ENCODE measurements at regions not wholly inside any gene's neighbourhood (a gene's known extent, or its start where the extent isn't known, plus 50 kb on each side); places are given as distances from the start of the nearest gene placed in this dataset.

GRCh38 chr5:40355846-40356245, 323.9 kb upstream of the PTGER4 start:
- Histone ChIP-seq H3K9me3 (no peaks in the 10 kb centered on the region), H3K27ac (no peak overlapping the region), H3K4me2 (no peak overlapping the region), H3K4me3 (no peak overlapping the region), H3K4me1 (no peaks in the 10 kb centered on the region)
- 42% methylated on average over 4 of the region's 4 CpGs for WGBS (ENCODE audit: missing lambda C conversion rate)
- DNase-seq (ENCODE audit: low read depth in 1 of 2, low spot score in 1 of 2) (no peak), ATAC-seq (no peak), FAIRE-seq (no peak)
- CTCF ChIA-PET: no interaction called here
- POLR2A ChIA-PET: interaction anchor here (0.7 kb wide), 1 partner anchor 574 kb away, joined by 5 read pairs; no protein-coding TSS in a partner anchor
- no peak for TF ChIP-seq ZC3H11A (IDR thresholded peaks at IDR 0.05)
- no peak for TF ChIP-seq SREBF2 (IDR thresholded peaks at IDR 0.05)
- TF ChIP-seq GATA3 (IDR thresholded peaks at IDR 0.05; ENCODE audit: borderline replicate concordance): no peak
- TF ChIP-seq E2F6 (IDR thresholded peaks at IDR 0.05; ENCODE audit: borderline replicate concordance, low read depth): no peak
- no peak for TF ChIP-seq HEYL (CRISPR knock-in tag; IDR thresholded peaks at IDR 0.05)
- TF ChIP-seq POLR2A (IDR thresholded peaks at IDR 0.05; ENCODE audit: low read length): no peak
- no peak for TF ChIP-seq NR3C1 (IDR thresholded peaks at IDR 0.05)
- no peak for TF ChIP-seq ZNF302 (CRISPR knock-in tag; IDR thresholded peaks at IDR 0.05)
- TF ChIP-seq NFE2L2 (conservative IDR thresholded peaks at IDR 0.05; ENCODE audit: low read length): no peak
- TF ChIP-seq USF2 (IDR thresholded peaks at IDR 0.05): no peak
- no peak for TF ChIP-seq FOSL2 (IDR thresholded peaks at IDR 0.05)
- TF ChIP-seq FOSL2 (CRISPR knock-in tag; IDR thresholded peaks at IDR 0.05): no peak
- TF ChIP-seq, protein P1, sequence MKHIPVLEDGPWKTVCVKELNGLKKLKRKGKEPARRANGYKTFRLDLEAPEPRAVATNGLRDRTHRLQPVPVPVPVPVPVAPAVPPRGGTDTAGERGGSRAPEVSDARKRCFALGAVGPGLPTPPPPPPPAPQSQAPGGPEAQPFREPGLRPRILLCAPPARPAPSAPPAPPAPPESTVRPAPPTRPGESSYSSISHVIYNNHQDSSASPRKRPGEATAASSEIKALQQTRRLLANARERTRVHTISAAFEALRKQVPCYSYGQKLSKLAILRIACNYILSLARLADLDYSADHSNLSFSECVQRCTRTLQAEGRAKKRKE (CRISPR knock-in tag; IDR thresholded peaks at IDR 0.05; ENCODE audit: low read depth): no peak
- no peak for TF ChIP-seq SMC3 (IDR thresholded peaks at IDR 0.05)
- no peak for TF ChIP-seq PHF8 (IDR thresholded peaks at IDR 0.05; ENCODE audit: borderline replicate concordance, low read depth)
- no peak for TF ChIP-seq HES2 (IDR thresholded peaks at IDR 0.05)

DNA sequence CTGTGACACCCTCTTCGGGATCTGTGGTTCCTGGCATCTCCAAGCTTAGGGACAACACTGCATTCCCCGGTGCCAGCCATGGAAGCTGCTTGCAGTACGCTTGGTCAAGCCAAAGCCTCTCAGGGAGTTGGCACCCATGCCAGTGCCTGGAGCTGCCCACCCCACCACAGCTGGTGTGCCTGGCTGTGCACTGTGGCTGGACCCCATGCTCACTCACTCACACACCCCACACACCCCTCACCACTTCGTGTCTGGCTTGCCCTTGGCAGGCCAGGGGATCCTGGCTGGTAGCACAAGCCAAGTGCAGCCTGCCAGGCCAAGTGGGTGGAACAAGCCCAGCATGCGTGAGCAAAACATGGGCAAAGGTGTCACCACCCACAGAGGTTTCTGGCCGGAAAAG, 324.5 kb upstream of the PTGER4 start:
- ChIA-PET CTCF (no interaction called here), POLR2A (no interaction called here)
- Histone ChIP-seq H3K4me1 (no peaks in the 10 kb centered on the region), H3K4me2 (no peak overlapping the region), H3K9me3 (peaks cover 2% of the 10 kb centered on the region; the same call in 2 of the 3 replicates), H3K27ac (no peak overlapping the region), H3K4me3 (no peak overlapping the region)
- ATAC-seq (no peak), FAIRE-seq (no peak), DNase-seq (ENCODE audit: low read depth in 1 of 2, low spot score in 1 of 2) (no peak)
- TF ChIP-seq POLR2A (IDR thresholded peaks at IDR 0.05; ENCODE audit: low read length): peak; percentile 8; the same call in 1 of the 2 replicates
- no peak for TF ChIP-seq NPAS2 (CRISPR knock-in tag; IDR thresholded peaks at IDR 0.05; ENCODE audit: borderline replicate concordance)
- 53% methylated on average over 5 of the region's 6 CpGs for WGBS (ENCODE audit: missing lambda C conversion rate)

- H3K9me3 ChIP-seq: peaks cover 9% of the 10 kb centered on the region
- no peaks in the 10 kb centered on the region for H3K4me1 ChIP-seq
- DNase-seq (ENCODE audit: low read depth in 1 of 2, low spot score in 1 of 2) (no peak), FAIRE-seq (no peak), ATAC-seq (no peak)
- WGBS (ENCODE audit: missing lambda C conversion rate): 42% methylated on average over 4 of the region's 5 CpGs
- ChIA-PET POLR2A (no interaction called here), CTCF (no interaction called here)
- no peak overlapping the region for H3K4me2 ChIP-seq
- no peak overlapping the region for H3K27ac ChIP-seq
- H3K4me3 ChIP-seq: no peak overlapping the region
- TF ChIP-seq CEBPB (IDR thresholded peaks at IDR 0.05) (no peak), HEYL (CRISPR knock-in tag; IDR thresholded peaks at IDR 0.05) (no peak), FOSL2 (IDR thresholded peaks at IDR 0.05) (no peak), FOSL2 (CRISPR knock-in tag; IDR thresholded peaks at IDR 0.05) (no peak), MYC (IDR thresholded peaks at IDR 0.05; ENCODE audit: borderline replicate concordance, low read length) (no peak), JUNB (IDR thresholded peaks at IDR 0.05) (no peak), KDM1A (IDR thresholded peaks at IDR 0.05; ENCODE audit: low read depth) (no peak), ESRRA (IDR thresholded peaks at IDR 0.05; ENCODE audit: borderline replicate concordance, low read length) (no peak), KDM5A (IDR thresholded peaks at IDR 0.05) (no peak), HES2 (IDR thresholded peaks at IDR 0.05) (no peak), CHD2 (IDR thresholded peaks at IDR 0.05; ENCODE audit: low read length, partially characterized antibody) (no peak), USF2 (IDR thresholded peaks at IDR 0.05) (no peak), SMC3 (IDR thresholded peaks at IDR 0.05) (no peak), BCL3 (IDR thresholded peaks at IDR 0.05) (no peak), ZC3H11A (IDR thresholded peaks at IDR 0.05) (no peak), FOSB (CRISPR knock-in tag; IDR thresholded peaks at IDR 0.05) (no peak)
- TF ChIP-seq, protein P2, sequence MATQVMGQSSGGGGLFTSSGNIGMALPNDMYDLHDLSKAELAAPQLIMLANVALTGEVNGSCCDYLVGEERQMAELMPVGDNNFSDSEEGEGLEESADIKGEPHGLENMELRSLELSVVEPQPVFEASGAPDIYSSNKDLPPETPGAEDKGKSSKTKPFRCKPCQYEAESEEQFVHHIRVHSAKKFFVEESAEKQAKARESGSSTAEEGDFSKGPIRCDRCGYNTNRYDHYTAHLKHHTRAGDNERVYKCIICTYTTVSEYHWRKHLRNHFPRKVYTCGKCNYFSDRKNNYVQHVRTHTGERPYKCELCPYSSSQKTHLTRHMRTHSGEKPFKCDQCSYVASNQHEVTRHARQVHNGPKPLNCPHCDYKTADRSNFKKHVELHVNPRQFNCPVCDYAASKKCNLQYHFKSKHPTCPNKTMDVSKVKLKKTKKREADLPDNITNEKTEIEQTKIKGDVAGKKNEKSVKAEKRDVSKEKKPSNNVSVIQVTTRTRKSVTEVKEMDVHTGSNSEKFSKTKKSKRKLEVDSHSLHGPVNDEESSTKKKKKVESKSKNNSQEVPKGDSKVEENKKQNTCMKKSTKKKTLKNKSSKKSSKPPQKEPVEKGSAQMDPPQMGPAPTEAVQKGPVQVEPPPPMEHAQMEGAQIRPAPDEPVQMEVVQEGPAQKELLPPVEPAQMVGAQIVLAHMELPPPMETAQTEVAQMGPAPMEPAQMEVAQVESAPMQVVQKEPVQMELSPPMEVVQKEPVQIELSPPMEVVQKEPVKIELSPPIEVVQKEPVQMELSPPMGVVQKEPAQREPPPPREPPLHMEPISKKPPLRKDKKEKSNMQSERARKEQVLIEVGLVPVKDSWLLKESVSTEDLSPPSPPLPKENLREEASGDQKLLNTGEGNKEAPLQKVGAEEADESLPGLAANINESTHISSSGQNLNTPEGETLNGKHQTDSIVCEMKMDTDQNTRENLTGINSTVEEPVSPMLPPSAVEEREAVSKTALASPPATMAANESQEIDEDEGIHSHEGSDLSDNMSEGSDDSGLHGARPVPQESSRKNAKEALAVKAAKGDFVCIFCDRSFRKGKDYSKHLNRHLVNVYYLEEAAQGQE (IDR thresholded peaks at IDR 0.05): no peak
Measured at GRCh38 chr5:40354171-40354570, 325.5 kb upstream of the PTGER4 start.
